ENCODE measurements at regions not wholly inside any gene's neighbourhood (a gene's known extent, or its start where the extent isn't known, plus 50 kb on each side); places are given as distances from the start of the nearest gene placed in this dataset.

GRCh38 chr4:14396183-14396582 lies 606.1 kb upstream of the CPEB2 start:
- no peak overlapping the region for H3K27ac ChIP-seq
- intact Hi-C loops (cut with DNase I) = no loop called here
- no peaks in the 10 kb centered on the region for H3K36me3 ChIP-seq
- no peaks in the 10 kb centered on the region for H3K4me1 ChIP-seq
- no peak overlapping the region for H3K4me3 ChIP-seq
- TF ChIP-seq CTCF (IDR thresholded peaks at IDR 0.05) (no peak), POLR2A (IDR thresholded peaks at IDR 0.05) (no peak)
- DNase-seq (no peak), ATAC-seq (no peak)
- 25% methylated on average over 2 of the region's 2 CpGs for WGBS (ENCODE audit: insufficient coverage, low coverage, low lambda C conversion rate, missing lambda C conversion rate)
- H3K9me3 ChIP-seq = no peaks in the 10 kb centered on the region
- no peaks in the 10 kb centered on the region for H3K27me3 ChIP-seq

GRCh38 chr4:14399848-14400247 lies 602.4 kb upstream of the CPEB2 start:
- H3K36me3 ChIP-seq = no peaks in the 10 kb centered on the region
- H3K4me3 ChIP-seq = no peak overlapping the region
- H3K4me1 ChIP-seq = no peaks in the 10 kb centered on the region
- no peaks in the 10 kb centered on the region for H3K9me3 ChIP-seq
- intact Hi-C loops (cut with DNase I) = no loop called here
- TF ChIP-seq CTCF (IDR thresholded peaks at IDR 0.05) = no peak
- TF ChIP-seq POLR2A (IDR thresholded peaks at IDR 0.05) = no peak
- ATAC-seq (no peak), DNase-seq (no peak)
- H3K27me3 ChIP-seq = no peaks in the 10 kb centered on the region
- no peak overlapping the region for H3K27ac ChIP-seq

GRCh38 chr4:14400307-14400706 lies 602.0 kb upstream of the CPEB2 start:
- TF ChIP-seq POLR2A (IDR thresholded peaks at IDR 0.05) (no peak), CTCF (IDR thresholded peaks at IDR 0.05) (no peak)
- H3K4me1 ChIP-seq = no peaks in the 10 kb centered on the region
- no peak overlapping the region for H3K27ac ChIP-seq
- no peaks in the 10 kb centered on the region for H3K27me3 ChIP-seq
- H3K36me3 ChIP-seq = no peaks in the 10 kb centered on the region
- H3K9me3 ChIP-seq = no peaks in the 10 kb centered on the region
- intact Hi-C loops (cut with DNase I) = no loop called here
- DNase-seq = no peak
- ATAC-seq = no peak
- no peak overlapping the region for H3K4me3 ChIP-seq

- intact Hi-C loops (cut with DNase I) = no loop called here
- no peak for TF ChIP-seq POLR2A (IDR thresholded peaks at IDR 0.05)
- TF ChIP-seq CTCF (IDR thresholded peaks at IDR 0.05) = no peak
- H3K4me3 ChIP-seq = no peak overlapping the region
- 33% methylated on average over 1 of the region's 1 CpG for WGBS (ENCODE audit: insufficient coverage, low coverage, low lambda C conversion rate, missing lambda C conversion rate)
- no peak overlapping the region for H3K27ac ChIP-seq
- ATAC-seq (no peak), DNase-seq (no peak)
- H3K4me1 ChIP-seq = no peaks in the 10 kb centered on the region
- H3K27me3 ChIP-seq = no peaks in the 10 kb centered on the region
- no peaks in the 10 kb centered on the region for H3K9me3 ChIP-seq
- no peaks in the 10 kb centered on the region for H3K36me3 ChIP-seq
Measured at GRCh38 chr4:14403132-14403531, 599.1 kb upstream of the CPEB2 start.

- intact Hi-C loops (cut with DNase I) = no loop called here
- Histone ChIP-seq H3K4me1 (no peaks in the 10 kb centered on the region), H3K27me3 (no peaks in the 10 kb centered on the region), H3K27ac (no peak overlapping the region), H3K9me3 (no peaks in the 10 kb centered on the region), H3K36me3 (no peaks in the 10 kb centered on the region), H3K4me3 (no peak overlapping the region)
- 59% methylated on average over 5 of the region's 5 CpGs for WGBS (ENCODE audit: insufficient coverage, low coverage, low lambda C conversion rate, missing lambda C conversion rate)
- DNase-seq (no peak), ATAC-seq (no peak)
- TF ChIP-seq CTCF (IDR thresholded peaks at IDR 0.05) = no peak
- no peak for TF ChIP-seq POLR2A (IDR thresholded peaks at IDR 0.05)
Measured at GRCh38 chr4:14404730-14405129, 597.6 kb upstream of the CPEB2 start.
